Head of caudate nucleus (tissue), 42 donors: ENCODE measurements at regions not wholly inside any gene's neighbourhood (a gene's known extent, or its start where the extent isn't known, plus 50 kb on each side); places are given as distances from the start of the nearest gene placed in this dataset.

ENCODE experiments used
- DNase-seq, 42 donors: peaks; one replicate each; pipeline versions ENCODE4 v3.0.0 to v3.0.0-alpha.2; 2020 to 2021; ENCODE audit warnings: mixed read lengths in 7 of 42
- intact Hi-C: fragments of 100-400 bp; cut with DNase I; formaldehyde crosslinking; loops from one replicate; pipeline ENCODE4 v1.15.0; 2022

- DNase-seq, result no peak
- intact Hi-C loops, result no loop called here
Measured at GRCh38 chr4:171644430-171645057, 168.7 kb upstream of the GALNTL6 start.

- intact Hi-C loops, result no loop called here
- DNase-seq, result no peak
Measured at GRCh38 chr4:171639540-171639939, 173.7 kb upstream of the GALNTL6 start.

GRCh38 chr4:171636606-171637005 lies 176.6 kb upstream of the GALNTL6 start:
- intact Hi-C loops, result no loop called here
- no peak for DNase-seq

- intact Hi-C loops, result no loop called here
- DNase-seq, result no peak
Measured at GRCh38 chr4:171629737-171630136, 183.5 kb upstream of the GALNTL6 start.

GRCh38 chr4:171629182-171629581 lies 184.0 kb upstream of the GALNTL6 start:
- DNase-seq, result no peak
- intact Hi-C loops, result no loop called here

GRCh38 chr4:171626554-171626953 lies 186.7 kb upstream of the GALNTL6 start:
- intact Hi-C loops, result no loop called here
- no peak for DNase-seq

GRCh38 chr4:171622729-171623128 lies 190.5 kb upstream of the GALNTL6 start:
- no peak for DNase-seq
- intact Hi-C loops, result no loop called here

GRCh38 chr4:171621646-171622045 lies 191.6 kb upstream of the GALNTL6 start:
- no peak for DNase-seq
- intact Hi-C loops, result no loop called here

- no peak for DNase-seq
- intact Hi-C loops, result no loop called here
Measured at GRCh38 chr4:171612907-171613306, 200.3 kb upstream of the GALNTL6 start.

- no peak for DNase-seq
- intact Hi-C loops, result no loop called here
Measured at GRCh38 chr4:171602638-171603355, 210.4 kb upstream of the GALNTL6 start.

GRCh38 chr4:171601091-171601490 lies 212.1 kb upstream of the GALNTL6 start:
- no peak for DNase-seq
- intact Hi-C loops, result no loop called here

GRCh38 chr4:171599628-171600027 lies 213.6 kb upstream of the GALNTL6 start:
- DNase-seq, result no peak
- intact Hi-C loops, result no loop called here

- intact Hi-C loops, result no loop called here
- DNase-seq, result no peak
Measured at GRCh38 chr4:171594293-171594692, 218.9 kb upstream of the GALNTL6 start.

GRCh38 chr4:171590716-171591115 lies 222.5 kb upstream of the GALNTL6 start:
- no peak for DNase-seq
- intact Hi-C loops, result no loop called here

GRCh38 chr4:171588764-171589163 lies 224.4 kb upstream of the GALNTL6 start:
- DNase-seq, result no peak
- intact Hi-C loops, result no loop called here

GRCh38 chr4:171588051-171588545 lies 225.1 kb upstream of the GALNTL6 start:
- intact Hi-C loops, result no loop called here
- DNase-seq, result no peak

- intact Hi-C loops, result no loop called here
Measured at GRCh38 chr4:171583790-171584189, 229.4 kb upstream of the GALNTL6 start.

GRCh38 chr4:171582961-171583581 lies 230.1 kb upstream of the GALNTL6 start:
- intact Hi-C loops, result no loop called here
- no peak for DNase-seq

More at GRCh38 chr4:171583790-171584189, 229.4 kb upstream of the GALNTL6 start:
- DNase-seq, result no peak

- intact Hi-C loops, result no loop called here
- DNase-seq, result no peak
Measured at GRCh38 chr4:171573181-171573580, 240.0 kb upstream of the GALNTL6 start.

GRCh38 chr4:171565130-171565788 lies 247.9 kb upstream of the GALNTL6 start:
- intact Hi-C loops, result no loop called here
- DNase-seq, result no peak
